Suppressor macrophage (primary cell): ENCODE measurements at regions not wholly inside any gene's neighbourhood (a gene's known extent, or its start where the extent isn't known, plus 50 kb on each side); places are given as distances from the start of the nearest gene placed in this dataset.
"Not testable (repeated sequence)": the region's sequence is repeated elsewhere in the genome, so short reads cannot be mapped to it uniquely, and the experiment has no call there.

ENCODE experiments used
- DNase-seq, 4 experiments: peaks; one replicate each; pipeline ENCODE4 v3.0.0-alpha.2; 2020 to 2022

DNA sequence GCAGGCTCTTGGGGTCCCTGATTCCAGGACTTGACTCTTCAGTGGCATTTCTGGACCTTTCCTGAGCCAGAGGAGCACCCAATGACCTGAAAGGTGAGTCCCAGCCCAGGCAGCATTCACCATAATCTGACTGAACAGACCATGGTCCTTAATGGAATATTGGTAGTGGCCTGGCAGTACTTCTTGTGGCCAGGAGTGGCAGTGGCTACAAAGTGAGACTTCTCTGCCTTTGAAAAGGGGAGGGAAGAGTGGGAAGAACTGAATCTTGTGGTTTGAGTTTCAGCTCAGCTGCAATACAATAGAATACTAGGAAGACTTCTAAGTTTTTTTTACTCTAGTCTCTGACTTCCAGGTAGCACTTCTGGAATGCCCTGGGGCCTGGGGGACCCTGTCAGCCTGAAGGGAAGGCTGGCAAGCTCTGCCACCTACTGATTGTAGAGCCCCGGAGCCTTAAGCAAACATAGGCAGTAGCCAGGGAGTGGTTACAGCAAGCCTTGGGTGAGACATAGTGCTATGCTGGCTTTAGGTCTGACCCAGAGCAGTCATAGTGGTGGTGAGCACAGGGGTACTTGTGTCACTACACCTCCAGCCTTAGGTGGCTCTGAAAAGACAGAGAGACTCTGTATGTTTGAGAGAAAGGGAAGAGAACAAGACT lies 674.2 kb upstream of the MANEA start:
- DNase-seq = no peak

DNA sequence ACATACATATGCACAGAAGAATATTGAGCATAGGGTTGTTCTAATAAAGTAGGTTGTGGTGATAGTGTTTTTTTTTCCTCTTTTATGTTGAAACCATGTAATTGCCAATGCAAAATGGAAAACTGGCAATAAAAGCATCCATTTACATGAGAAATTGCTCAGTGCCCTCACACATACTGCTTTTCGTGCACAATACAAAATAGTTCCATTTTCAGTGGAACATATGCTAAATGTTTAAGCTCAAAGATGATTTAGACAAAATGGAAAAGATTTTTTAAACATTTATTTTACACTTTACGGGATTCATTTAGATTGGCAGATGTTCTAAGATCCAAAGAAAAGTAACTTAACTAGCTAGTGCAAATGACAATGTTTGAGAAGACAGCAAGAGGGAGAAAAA lies 678.1 kb upstream of the MANEA start:
- DNase-seq = no peak

DNA sequence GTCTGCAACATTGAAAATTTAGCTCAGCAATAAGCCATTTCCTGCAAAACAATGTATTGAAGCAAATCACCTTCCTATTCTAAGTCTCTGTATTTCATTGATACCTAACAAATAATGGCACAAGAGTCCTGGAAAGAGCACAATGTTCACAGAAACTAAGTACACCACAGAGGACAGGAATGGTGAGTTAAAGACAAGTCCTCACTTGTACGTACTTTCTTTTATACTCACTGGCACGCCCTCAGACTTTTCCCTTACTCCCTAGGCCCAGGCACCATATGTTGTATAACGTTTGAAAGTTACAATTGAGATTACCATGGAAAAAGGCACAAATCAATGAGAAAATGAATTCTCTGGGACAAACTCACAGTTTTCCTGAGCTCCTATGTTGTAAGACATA lies 683.0 kb upstream of the MANEA start:
- no peak for DNase-seq

DNA sequence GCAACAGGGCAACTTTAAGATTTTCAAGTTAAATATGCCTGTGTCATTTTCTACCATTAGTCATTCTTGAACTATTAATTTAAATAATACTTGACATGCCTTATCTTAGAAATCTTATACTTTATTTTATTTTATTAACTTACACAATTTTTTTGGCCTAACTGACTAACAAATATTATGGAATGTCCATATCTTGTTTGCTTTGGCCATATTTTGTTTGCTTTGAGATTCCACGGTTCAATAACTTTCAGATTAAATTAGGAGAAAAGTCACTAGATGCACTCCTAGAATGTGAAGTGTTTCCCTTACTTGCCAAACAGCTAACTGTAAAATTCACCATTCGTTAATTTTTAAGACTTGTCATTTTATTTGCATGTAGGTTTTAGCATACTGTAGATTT lies 684.0 kb upstream of the MANEA start:
- no peak for DNase-seq

DNA sequence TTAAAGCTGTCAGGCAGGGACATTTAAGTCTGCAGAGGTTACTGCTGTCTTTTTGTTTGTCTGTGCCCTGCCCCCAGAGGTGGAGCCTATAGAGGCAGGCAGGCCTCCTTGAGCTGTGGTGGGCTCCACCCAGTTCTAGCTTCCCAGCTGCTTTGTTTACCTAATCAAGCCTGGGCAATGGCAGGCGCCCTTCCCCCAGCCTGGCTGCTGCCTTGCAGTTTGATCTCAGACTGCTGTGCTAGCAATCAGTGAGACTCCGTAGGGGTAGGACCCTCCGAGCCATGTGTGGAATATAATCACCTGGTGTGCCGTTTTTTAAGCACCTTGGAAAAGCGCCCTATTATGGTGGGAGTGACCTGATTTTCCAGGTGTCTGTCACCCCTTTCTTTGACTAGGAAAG lies 703.5 kb upstream of the MANEA start:
- peak in 1 of 4 experiments; percentile 2 for DNase-seq

DNA sequence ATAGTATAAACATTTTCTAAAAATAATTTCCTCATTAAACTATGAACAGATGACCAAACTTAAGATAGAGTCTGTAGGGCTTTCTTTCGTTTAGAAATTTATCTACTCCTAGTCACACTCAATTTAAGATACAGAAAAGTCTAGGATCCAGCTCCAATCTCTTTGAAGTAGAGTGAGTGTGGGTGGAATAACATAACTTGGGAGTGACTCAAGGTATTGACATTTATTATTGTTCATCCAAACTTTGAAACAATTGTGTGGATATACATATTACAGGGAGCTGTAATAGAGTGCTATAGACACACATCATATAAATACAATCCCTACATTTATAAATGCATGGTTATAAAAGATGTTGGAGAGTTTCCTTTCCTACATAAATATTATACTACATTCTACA lies 715.2 kb upstream of the MANEA start:
- DNase-seq = no peak

DNA sequence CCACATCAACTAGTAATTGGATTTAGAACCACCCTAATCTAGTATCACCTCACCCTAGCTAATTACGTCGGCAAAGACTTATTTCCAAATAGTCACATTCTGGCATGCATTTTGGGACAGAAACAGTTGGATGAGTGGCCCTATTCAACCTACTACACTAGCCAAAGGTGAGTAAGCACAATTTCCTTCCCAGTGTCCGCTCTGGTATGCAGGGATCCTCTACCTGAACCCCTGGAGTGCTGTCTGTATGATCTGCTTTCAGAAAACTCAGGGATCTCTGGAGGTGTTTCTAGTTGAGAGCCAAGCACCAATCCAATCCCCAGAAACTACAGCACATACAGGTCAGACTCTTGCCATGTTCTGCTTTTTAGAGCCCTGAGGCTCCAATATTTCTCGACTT lies 717.4 kb upstream of the MANEA start:
- no peak for DNase-seq

DNA sequence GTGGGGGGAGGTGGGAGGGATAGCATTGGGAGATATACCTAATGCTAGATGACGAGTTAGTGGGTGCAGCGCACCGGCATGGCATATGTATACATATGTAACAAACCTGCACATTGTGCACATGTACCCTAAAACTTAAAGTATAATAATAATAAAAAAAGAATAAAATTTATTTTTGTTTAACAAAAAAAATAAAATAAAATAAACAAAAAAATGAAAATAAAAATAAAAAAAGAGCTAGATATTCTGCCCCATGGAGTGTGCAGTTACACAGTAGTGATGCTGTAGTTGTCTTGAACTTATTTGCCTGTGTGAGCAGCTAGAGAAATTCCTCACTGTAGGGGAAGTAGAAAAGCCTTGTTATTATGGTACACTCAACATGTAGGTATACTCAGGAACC lies 720.3 kb upstream of the MANEA start:
- DNase-seq = not testable (repeated sequence)

DNA sequence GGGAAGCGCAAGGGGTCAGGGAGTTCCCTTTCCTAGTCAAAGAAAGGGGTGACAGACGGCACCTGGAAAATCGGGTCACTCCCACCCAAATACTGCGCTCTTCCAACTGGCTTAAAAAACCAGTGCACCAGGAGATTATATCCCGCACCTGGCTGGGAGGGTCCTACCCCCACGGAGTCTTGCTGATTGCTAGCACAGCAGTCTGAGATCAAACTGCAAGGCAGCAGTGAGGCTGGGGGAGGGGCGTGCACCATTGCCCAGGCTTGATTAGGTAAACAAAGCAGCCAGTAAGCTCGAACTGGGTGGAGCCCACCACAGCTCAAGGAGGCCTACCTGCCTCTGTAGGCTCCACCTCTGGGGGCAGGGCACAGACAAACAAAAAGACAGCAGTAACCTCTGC lies 726.0 kb upstream of the MANEA start:
- not testable (repeated sequence) for DNase-seq

DNA sequence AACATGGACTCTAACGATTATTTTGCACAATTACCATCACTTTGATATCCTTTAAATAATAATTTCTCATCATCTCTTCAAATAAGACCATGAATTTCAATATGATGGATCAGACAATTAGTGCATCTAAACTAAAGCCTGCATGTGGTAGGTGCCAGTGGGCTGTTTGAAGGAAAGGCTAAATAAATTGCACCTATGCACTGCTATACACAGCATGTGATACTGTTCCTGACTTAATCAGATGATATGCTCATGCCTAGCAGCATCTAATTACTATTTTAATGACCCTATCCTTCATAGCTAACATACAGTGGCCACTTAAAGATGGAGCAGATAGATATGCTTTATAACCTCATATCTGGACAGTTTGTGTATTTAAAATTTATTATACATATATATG lies 731.6 kb upstream of the MANEA start:
- no peak for DNase-seq

DNA sequence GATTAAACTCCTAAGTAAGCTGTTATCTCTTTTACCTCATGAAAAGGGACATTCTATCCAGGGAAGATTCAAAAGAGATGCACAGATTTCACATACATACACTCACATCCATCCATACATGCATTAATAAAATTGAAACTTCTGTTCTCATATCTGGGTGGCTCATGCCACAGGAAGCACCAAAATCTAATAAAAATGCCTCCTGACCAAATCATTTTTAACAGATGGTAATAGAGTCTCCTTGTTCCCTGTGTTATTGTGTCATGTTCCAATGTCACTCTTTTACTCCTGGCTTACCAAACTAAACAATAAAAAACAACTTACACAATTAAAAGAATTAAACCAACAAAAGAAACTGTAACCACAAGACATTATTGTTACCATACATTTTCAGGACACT lies 742.1 kb upstream of the MANEA start:
- DNase-seq = no peak

DNA sequence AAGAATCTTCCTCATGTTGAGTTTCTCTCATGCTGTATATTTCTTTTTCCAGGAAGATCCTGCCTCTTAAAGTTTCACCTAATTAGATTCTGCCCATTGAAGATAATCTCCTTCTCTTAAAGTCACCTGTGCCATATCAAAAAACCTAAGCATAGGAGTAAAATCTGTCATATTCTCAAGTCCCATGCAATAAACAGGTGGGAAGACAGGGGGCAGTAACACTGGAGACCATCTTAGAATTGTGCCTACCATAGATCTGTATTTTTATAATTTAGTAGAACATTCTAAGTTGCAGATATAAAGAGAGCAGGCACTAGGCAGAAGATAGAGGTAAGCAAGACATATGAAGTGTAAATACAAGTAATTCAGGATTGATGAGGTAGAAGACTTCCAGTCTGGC lies 763.5 kb upstream of the MANEA start:
- DNase-seq = no peak

DNA sequence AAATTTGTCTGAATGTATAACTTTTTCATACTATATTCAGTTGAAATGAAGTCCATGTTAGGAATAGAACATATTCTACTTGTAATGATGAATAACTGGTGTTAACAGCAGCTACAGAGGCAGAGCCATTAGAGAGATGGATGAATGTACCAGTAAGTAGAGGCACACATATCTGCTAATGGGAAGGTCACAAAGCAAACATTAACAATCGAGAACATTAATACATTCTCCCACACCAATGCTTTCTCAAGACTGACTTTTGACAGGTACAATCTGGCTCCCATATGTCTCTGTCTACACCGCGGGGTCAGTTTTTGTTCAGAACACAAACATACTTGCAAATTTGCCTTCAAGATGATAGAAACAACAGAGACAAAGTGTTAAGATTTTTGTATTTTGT lies 776.0 kb upstream of the MANEA start:
- DNase-seq = no peak

DNA sequence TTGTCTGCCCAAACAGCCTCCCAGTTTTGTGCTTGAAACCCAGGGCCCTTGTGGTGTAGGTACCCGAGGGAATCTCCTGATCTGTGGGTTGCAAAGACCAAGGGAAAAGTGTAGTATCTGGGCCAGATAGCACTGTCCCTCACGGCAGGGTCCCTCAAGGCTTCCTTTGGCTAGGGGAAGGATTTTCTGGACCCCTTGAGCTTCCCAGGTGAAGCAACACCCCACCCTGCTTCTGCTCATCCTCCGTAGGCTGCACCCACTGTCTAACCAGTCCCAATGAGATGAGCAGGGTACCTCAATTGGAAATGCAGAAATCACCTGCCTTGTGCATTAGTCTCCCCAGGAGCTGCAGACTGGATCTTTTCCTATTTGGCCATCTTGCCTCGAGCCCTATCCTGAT lies 791.8 kb upstream of the MANEA start:
- DNase-seq = no peak

DNA sequence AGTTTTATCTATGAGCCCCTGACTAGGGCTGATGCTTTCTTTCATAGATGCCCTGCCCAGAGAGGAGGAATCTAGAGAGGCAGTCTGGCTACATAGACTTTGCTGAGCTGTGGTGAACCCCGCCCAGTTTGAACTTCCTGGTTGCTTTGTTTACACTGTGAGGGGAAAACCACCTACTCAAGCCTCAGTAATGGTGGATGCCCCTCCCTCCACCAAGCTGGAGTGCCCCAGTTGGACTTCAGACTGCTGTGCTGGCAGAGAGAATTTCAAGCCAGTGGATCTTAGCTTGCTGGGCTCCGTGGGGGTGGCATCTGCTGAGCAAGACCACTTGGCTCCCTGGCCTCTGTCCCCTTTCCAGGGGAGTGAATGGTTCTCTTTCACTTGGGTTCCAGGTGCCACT lies 792.3 kb upstream of the MANEA start:
- not testable (repeated sequence) for DNase-seq

DNA sequence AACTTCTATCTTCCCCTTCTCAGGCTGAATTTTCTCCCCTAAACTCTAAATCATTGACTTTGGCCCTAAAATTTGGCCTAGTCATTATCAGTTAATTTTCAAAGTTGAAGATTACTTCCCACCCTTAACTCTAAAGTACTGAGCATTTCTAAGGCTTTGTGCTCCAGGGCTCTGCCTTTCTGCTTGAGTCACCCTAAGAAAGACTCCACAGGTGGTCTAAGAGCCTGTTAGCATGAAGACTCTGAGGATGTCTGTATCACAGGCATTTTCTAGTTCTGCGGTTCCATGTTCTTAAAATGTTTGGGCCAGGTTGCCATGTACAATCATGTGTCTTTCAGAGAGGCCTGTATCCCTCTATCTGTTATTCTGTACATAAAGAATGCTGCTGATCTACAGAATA lies 808.1 kb upstream of the MANEA start:
- no peak for DNase-seq

DNA sequence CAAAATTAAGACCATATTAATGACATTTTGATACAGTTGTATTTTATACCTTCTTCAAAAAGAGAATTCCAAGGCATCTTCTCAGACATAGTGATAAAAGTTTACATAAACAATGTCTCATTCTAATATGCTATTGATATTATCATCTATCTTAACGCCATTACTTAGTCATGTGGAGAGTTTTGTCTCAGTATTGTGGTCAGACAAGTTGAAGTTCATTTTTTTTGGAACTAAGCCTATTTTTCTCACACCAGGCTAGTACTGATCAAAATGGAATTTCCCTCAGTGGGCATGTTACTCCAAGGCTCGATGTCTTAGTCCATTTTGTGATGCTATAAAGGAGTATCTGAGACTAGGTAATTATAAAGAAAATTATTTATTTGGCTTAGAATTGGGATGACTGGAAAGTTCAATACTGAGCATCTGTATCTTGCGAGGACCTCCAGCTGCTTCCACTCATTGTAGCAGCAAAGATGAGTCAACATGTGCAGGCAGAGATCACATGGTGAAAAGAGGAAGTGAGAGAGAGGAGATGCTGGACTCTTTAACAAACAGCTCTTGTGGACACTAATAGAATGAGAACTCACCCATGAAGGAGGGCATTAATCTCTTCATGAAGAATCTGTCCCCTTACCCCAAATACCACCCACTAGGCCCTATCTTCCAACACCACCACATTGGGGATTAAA lies 825.5 kb upstream of the MANEA start:
- peak in 3 of 4 experiments; percentile 7 to 34 (median 26) for DNase-seq

DNA sequence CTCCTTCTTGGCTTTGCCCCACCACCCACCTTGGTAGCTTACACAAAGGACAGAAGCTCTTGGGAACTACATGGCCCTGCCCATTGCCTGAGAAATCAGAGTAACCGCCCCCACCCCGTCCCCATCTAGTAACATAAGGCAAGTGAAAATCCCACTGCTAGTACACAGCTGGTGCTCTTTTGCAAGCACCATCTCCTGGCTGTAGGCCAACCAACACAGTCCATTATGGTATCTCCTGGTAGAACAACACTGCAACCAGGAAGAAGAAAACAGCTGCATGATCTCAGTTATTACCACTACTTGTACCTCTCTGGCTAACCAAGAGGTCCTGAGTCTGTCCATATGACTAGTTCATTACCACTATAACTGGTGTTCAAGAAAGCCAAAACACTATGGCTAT lies 841.1 kb upstream of the MANEA start:
- DNase-seq = no peak

DNA sequence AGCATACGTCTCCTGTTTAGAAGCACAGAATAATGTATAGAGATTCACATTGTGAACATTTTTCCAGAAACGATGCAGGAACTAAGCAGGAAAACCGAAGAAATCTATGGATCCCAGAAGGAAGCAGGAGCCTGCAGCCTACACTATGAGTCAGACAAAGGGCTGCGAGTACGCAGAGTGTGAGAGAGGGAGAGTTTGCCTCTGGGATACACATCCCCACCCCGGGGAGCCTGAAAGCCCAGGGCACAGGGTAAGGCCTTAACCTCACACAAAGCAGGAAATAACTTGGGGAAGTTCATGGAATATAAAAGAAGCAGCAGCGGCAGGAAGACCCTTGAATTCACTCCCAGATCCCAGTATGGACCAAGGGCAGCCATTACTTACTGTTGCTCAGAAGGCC lies 842.1 kb upstream of the MANEA start:
- no peak for DNase-seq

DNA sequence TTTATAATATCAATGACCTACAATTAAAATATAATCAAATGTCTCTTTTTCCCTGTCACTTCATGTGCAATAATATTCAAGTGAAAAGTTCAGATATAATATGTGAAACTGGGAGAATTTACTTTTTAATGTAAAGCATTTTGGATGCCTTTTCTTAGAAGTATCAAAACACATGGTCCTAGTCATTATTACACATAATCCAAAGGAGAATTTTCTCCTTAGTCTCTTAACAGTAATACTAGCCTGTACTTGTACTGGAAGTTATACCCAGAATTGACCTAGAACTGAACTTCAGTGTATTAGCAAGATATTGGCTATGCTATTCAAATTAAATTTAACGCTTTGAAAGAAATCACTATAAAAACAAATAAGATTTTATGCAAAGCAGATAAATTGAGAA lies 842.6 kb upstream of the MANEA start:
- DNase-seq = no peak

DNA sequence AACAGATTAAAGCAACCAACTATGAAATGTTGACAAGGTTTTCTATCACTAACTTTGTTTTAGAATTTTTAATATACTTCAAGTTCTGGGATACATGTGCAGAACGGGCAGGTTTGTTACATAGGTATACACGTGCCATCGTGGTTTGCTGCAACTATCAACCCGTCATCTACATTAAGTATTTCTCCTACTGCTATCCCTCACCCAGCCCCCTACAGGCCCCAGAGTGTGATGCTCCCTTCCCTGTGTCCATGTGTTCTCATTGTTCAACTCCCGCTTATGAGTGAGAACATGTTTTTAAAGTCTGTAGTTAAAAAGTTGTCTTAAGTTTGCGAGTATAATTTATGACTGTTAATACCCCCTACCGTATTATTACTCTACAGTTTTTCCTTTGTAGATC lies 844.3 kb upstream of the MANEA start:
- no peak for DNase-seq

DNA sequence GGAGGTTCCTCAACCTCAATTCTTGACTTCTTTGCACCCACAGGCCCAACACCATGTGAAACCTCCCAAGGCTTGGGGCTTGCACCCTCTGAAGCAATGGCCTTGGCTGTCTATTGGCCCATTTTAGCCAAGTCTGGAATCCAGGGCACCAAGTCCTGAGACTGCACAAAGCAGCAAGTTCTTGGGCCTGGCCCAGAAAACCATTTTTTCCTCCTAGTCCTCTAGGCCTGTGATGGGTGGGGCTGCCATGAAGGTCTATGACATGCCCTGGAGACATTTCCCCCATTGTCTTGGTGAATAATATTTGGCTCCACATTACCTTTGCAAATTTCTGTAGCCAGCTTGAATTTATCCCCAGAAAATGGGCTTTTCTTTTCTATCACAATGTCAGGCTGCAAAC lies 849.6 kb upstream of the MANEA start:
- DNase-seq = no peak

DNA sequence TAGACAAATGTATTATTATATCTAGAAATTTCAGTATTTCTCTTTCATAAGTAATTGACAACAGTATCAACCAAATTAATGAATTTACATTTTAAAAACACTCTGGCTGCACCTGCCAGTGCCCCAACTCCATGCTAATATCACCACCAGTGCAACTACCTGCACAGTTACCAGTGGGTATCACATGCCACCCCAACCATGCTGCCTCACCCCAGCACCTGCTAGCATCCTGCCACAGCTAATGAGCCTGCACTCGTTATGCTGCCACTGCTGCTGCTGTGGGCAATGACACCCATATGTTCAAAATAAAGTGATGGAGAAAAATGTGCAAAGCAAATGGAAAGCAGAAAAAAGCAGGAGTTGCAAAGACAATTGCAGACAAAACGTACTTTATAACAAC lies 855.9 kb upstream of the MANEA start:
- DNase-seq = no peak

DNA sequence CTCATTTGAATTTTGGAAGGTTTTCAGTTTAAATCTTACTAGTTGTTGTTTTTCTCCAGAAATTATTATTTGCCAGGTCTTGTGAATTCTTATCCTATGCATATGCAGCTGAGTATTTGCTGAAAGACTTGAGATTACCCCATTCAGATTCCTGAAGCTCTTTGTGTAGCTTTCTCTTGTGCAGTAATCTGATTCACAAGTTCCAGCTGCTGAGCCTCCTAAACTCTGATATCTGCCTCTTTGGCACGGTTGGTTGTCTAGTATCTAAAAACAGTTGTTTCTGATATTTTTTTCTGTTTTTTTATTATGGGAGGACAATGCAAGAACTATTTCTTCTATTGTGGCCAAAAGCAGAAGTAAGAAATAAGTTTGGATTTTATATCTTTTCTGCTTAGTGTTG lies 863.9 kb upstream of the MANEA start:
- DNase-seq = no peak

DNA sequence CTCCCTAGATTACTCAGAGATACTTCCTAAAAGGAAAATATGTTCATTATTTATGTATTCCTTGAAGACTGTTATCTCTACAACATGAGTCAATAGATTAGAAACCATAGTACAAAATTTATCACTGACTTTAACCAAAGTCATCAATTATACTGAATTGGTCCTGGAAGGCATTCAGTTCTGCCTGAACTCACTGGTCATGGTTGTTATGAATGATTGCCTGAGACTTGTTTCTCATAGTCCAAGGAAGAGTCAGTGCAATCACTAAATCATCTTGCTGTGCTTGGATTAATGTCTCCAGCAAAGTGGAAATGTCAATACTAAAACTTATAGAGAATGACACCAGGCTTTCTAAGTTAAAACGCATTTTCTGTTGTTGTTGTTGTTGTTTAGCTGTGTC lies 878.6 kb upstream of the MANEA start:
- DNase-seq = no peak
